NCI-H345 treated with DMSO at 0.1 percent for 48 hours (cell line): ENCODE measurements at regions not wholly inside any gene's neighbourhood (a gene's known extent, or its start where the extent isn't known, plus 50 kb on each side); places are given as distances from the start of the nearest gene placed in this dataset.

Experiments used
- DNase-seq: peaks from one replicate; lab custom pipeline; 2025; ENCODE audit not compliant: unreplicated experiment; lab: John Stamatoyannopoulos, UW

- no peak for DNase-seq
Observed at GRCh38 chr20:52280407-52280806, 88.8 kb upstream of the ZFP64 start.

GRCh38 chr20:52279706-52280105 is 88.1 kb upstream of the ZFP64 start:
- no peak for DNase-seq

- no peak for DNase-seq
Observed at GRCh38 chr20:52275181-52275691, 83.7 kb upstream of the ZFP64 start.

GRCh38 chr20:52270696-52271095 is 79.1 kb upstream of the ZFP64 start:
- DNase-seq = no peak

- DNase-seq = no peak
Observed at GRCh38 chr20:52270001-52270606, 78.5 kb upstream of the ZFP64 start.

- no peak for DNase-seq
Observed at GRCh38 chr20:52269321-52269720, 77.7 kb upstream of the ZFP64 start.

GRCh38 chr20:52268184-52268749 is 76.7 kb upstream of the ZFP64 start:
- no peak for DNase-seq

GRCh38 chr20:52267418-52267817 is 75.8 kb upstream of the ZFP64 start:
- DNase-seq = no peak

GRCh38 chr20:52263757-52264156 is 72.2 kb upstream of the ZFP64 start:
- DNase-seq = no peak

- no peak for DNase-seq
Observed at GRCh38 chr20:52261792-52262191, 70.2 kb upstream of the ZFP64 start.

- DNase-seq = no peak
Observed at GRCh38 chr20:52259295-52259694, 67.7 kb upstream of the ZFP64 start.

- no peak for DNase-seq
Observed at GRCh38 chr20:52256454-52256853, 64.9 kb upstream of the ZFP64 start.

- DNase-seq = no peak
Observed at GRCh38 chr20:52252664-52253063, 61.1 kb upstream of the ZFP64 start.

- DNase-seq = no peak
Observed at GRCh38 chr20:52251827-52252226, 60.2 kb upstream of the ZFP64 start.

GRCh38 chr20:52251136-52251700 is 59.6 kb upstream of the ZFP64 start:
- DNase-seq = no peak

GRCh38 chr20:52247548-52247947 is 56.0 kb upstream of the ZFP64 start:
- no peak for DNase-seq

GRCh38 chr20:52246366-52246765 is 54.8 kb upstream of the ZFP64 start:
- no peak for DNase-seq

GRCh38 chr20:52244702-52245101 is 53.1 kb upstream of the ZFP64 start:
- no peak for DNase-seq

- peak; percentile 34 for DNase-seq
Observed at GRCh38 chr20:52242237-52243230, 51.0 kb upstream of the ZFP64 start.
